ENCODE measurements at regions not wholly inside any gene's neighbourhood (a gene's known extent, or its start where the extent isn't known, plus 50 kb on each side); places are given as distances from the start of the nearest gene placed in this dataset.

GRCh38 chrX:1026263-1027015 is 186.0 kb downstream of the CRLF2 start:
- TF ChIP-seq, protein P1, sequence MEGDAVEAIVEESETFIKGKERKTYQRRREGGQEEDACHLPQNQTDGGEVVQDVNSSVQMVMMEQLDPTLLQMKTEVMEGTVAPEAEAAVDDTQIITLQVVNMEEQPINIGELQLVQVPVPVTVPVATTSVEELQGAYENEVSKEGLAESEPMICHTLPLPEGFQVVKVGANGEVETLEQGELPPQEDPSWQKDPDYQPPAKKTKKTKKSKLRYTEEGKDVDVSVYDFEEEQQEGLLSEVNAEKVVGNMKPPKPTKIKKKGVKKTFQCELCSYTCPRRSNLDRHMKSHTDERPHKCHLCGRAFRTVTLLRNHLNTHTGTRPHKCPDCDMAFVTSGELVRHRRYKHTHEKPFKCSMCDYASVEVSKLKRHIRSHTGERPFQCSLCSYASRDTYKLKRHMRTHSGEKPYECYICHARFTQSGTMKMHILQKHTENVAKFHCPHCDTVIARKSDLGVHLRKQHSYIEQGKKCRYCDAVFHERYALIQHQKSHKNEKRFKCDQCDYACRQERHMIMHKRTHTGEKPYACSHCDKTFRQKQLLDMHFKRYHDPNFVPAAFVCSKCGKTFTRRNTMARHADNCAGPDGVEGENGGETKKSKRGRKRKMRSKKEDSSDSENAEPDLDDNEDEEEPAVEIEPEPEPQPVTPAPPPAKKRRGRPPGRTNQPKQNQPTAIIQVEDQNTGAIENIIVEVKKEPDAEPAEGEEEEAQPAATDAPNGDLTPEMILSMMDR (IDR thresholded peaks at IDR 0.05; ENCODE audit: low read depth, low read length, poor library complexity, severe bottlenecking), result no peak
- TF ChIP-seq EZH2phosphoT487 (IDR thresholded peaks at IDR 0.05; ENCODE audit: borderline replicate concordance, low read length), result no peak

Measured in DOHH2 (cell line).